ENCODE measurements at regions not wholly inside any gene's neighbourhood (a gene's known extent, or its start where the extent isn't known, plus 50 kb on each side); places are given as distances from the start of the nearest gene placed in this dataset.

DNA sequence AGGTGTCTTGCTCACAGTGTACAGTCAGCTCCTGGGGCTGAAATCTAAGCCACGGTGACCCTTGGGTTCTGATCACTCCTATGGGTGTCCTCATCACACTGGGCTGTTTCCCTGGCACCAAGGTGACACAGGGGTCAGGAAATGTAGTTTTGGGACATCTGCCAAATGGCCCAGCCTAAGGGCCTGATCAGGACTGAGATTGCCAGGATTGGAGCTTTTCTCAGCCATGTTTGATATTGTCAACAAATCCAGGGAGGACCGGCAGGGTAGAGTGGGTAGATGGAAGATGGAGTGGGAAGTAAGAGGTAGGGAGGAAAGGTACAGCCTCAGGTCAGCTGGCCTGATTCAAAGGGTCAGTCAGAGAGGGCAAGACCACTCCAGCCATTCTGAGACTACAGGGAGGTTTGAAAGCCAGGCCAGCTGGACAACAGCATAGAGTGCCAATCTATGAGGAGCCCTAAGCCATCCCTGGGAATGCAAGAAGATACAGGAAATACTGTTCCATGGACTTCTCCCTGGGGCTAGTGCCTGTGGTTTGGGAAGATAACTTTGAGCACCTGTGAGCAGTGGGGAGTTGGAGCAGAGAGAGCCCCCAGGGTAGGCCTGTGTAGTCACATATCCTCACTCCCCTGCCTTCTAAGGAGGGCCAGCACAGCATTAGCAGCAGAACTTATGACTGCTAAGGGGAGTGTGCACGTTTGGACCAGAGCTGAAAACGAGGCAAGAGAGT lies 377.3 kb upstream of the ZMIZ1 start:
- TF ChIP-seq, protein P1, sequence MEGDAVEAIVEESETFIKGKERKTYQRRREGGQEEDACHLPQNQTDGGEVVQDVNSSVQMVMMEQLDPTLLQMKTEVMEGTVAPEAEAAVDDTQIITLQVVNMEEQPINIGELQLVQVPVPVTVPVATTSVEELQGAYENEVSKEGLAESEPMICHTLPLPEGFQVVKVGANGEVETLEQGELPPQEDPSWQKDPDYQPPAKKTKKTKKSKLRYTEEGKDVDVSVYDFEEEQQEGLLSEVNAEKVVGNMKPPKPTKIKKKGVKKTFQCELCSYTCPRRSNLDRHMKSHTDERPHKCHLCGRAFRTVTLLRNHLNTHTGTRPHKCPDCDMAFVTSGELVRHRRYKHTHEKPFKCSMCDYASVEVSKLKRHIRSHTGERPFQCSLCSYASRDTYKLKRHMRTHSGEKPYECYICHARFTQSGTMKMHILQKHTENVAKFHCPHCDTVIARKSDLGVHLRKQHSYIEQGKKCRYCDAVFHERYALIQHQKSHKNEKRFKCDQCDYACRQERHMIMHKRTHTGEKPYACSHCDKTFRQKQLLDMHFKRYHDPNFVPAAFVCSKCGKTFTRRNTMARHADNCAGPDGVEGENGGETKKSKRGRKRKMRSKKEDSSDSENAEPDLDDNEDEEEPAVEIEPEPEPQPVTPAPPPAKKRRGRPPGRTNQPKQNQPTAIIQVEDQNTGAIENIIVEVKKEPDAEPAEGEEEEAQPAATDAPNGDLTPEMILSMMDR (IDR thresholded peaks at IDR 0.05): no peak
- TF ChIP-seq ZFX (IDR thresholded peaks at IDR 0.05; ENCODE audit: borderline replicate concordance): no peak

All from 22Rv1 (cell line).